GM20000 (cell line): ENCODE measurements at regions not wholly inside any gene's neighbourhood (a gene's known extent, or its start where the extent isn't known, plus 50 kb on each side); places are given as distances from the start of the nearest gene placed in this dataset.

Experiments
- DNase-seq: peaks from one replicate; pipeline ENCODE4 v3.0.0; 2012; ENCODE audit warnings: low spot score
- CTCF ChIP-seq: IDR thresholded peaks from 2 replicates; pipeline ENCODE4 v1.5.1; 2012; ENCODE audit warnings: mild to moderate bottlenecking, control low read depth; ENCODE audit errors: extremely low read depth, missing control alignments

DNA sequence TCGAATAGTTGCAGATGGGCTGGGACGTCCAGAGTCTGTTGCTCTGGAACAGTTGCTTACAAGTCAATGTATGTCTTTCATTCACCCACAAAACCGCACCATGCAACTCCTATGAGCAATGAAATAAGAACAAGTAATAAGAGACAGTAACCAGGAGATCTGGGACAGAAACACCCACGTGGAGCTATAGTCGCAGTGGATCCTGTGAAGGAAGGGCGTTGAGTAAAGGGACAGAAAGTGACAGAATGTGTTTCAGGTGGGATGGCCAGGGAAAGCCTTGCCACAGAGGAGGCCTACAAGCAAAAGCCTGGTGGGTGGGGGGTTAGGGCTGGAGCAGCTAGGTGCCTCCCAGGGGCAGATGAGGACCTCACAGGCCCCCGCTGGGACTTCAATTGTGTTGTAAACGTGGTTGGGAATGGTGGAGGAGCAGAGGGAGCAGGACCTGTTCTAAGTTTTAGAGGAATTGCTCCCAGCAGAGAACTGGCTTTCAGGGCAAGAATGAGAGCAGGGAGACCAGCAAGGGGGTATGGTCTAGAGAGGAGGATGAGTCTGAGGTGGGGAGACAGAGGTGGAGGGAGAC is 86.7 kb upstream of the FZD10 start:
- no peak for TF ChIP-seq CTCF

DNA sequence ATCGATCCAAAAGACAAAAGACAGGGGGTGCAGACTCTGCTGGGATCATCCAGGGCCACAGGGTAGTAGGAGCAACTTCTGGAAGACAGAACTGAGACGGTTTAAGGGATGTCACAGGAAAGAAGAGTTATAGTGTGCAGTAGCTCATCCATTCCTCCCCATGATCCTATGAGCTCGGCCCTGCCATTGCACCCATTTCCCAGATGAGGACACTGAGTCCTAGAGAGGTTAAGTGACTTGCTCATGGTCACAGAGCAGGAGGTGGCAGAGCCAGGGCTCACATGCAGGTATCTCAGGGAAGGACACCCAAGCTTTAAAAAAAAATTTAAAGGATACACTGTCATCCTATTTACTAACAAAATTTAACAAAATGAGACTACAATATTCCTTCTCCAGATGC is 86.1 kb upstream of the FZD10 start:
- TF ChIP-seq CTCF: no peak
- no peak for DNase-seq

More for the DNA sequence above, 86.7 kb upstream of the FZD10 start:
- no peak for DNase-seq

DNA sequence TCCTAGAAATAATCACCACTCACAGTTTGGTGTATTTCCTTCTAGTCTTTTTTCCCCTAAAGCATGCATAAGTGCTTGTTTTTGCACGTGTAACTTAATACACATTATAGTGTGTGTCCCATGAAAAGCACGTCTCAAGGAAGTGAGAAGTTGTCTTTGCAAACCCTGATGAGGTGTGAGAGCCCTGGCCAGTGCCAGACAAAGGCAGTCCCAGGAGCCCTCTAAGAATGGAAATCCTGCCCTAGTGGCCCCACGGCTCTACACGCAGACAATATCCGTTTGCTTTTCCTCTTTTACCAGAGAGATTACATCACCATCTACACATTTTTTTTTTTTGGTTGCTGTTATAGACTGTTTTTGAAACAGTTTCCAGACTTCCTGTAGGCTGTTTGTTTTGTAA is 85.5 kb upstream of the FZD10 start:
- TF ChIP-seq CTCF: no peak
- DNase-seq: no peak

GRCh38 chr12:130078852-130079251 is 83.4 kb upstream of the FZD10 start:
- no peak for TF ChIP-seq CTCF
- no peak for DNase-seq

GRCh38 chr12:130079279-130079678 is 83.0 kb upstream of the FZD10 start:
- no peak for TF ChIP-seq CTCF
- no peak for DNase-seq

DNA sequence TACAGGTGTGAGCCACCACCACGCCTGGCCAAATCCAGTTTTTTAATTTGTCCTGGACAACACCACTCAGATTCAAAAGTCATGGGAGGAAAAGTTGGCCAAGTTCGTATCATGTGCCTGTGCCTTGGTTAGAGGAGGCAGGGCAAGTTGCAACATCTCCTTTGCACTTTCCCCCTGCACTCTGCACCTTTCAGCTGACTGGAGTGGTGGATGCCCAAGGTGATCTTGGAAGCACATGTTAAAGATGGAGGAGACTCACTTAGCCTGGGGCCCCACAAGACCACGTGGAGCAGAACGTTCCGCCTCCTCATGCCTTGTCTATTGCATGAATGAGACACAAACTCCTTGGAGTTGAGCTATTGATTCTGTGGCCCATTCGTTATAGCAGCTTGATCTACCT is 82.1 kb upstream of the FZD10 start:
- TF ChIP-seq CTCF: no peak
- DNase-seq: no peak

DNA sequence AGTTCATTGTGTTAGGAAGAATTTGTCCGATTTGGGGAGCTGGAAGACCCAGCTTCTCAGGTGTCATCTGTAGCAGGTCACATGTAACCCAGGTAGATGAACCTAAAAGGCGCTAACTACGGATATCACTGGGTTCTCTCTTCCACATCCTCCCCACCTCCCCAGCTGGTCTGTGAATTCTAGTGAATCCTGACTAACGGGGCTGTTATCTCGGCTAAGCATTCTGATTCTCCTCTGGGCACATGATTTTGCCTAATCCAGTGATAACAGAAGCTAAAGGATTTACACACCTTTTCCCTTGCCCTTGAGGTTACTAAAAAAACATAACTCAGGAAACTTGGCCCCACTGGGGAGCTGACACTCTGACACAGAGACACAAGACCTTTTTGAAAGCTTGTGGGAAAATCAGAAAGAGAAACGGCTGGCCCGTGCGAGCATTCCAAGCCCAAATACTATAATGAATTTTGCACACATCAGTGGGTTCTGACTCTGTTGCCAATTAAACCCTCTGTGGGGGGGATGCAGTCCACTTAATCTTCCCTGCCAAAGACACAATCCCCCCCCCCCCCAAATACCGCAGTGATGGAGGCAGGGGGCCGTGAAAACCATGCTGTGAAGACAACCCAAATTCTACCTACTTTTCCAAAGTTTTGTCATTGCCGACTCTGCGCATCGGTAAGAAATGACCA is 81.0 kb upstream of the FZD10 start:
- no peak for DNase-seq
- TF ChIP-seq CTCF: no peak
